ENCODE measurements at regions not wholly inside any gene's neighbourhood (a gene's known extent, or its start where the extent isn't known, plus 50 kb on each side); places are given as distances from the start of the nearest gene placed in this dataset.

DNA sequence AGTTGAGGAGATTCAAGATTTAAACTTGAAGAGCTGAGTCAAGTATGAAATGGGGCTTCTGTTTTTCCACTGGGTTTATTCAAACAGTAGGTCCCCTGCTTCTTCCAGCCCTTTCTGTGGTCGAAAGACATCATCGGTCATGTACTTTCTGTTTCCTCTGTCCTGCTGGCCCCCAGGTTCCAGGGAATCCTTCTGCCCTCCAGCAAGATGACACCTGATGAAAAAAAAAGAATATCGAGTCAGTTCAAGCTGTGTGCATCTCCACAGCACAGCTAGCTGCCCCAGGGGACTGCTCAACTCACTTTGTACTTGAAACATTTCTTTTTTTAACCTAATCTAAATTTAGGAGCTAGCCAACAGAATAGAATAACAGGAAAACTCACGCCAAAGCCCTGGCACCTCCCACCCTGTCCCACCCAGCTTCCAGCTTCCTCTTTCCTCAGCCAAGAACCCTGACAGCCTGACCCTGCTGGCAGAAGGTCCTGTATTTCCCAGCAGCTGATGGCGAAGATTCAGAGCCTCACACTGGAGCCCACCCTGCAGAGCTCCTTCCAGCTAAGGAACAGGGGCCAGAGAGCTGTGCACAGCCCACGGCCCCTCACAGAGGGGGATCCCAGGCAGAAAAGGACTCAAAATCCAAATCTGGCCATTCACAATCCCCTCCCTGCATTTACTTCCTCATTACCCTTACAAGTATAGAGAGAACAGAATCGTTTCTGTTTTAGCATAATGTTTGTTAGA, 176.5 kb downstream of the PSMG1 start:
- TF ChIP-seq, protein P1, sequence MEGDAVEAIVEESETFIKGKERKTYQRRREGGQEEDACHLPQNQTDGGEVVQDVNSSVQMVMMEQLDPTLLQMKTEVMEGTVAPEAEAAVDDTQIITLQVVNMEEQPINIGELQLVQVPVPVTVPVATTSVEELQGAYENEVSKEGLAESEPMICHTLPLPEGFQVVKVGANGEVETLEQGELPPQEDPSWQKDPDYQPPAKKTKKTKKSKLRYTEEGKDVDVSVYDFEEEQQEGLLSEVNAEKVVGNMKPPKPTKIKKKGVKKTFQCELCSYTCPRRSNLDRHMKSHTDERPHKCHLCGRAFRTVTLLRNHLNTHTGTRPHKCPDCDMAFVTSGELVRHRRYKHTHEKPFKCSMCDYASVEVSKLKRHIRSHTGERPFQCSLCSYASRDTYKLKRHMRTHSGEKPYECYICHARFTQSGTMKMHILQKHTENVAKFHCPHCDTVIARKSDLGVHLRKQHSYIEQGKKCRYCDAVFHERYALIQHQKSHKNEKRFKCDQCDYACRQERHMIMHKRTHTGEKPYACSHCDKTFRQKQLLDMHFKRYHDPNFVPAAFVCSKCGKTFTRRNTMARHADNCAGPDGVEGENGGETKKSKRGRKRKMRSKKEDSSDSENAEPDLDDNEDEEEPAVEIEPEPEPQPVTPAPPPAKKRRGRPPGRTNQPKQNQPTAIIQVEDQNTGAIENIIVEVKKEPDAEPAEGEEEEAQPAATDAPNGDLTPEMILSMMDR (IDR thresholded peaks at IDR 0.05; ENCODE audit: extremely low read depth in 1 of 2, insufficient read depth in 1 of 2, low read depth in 1 of 2, low read length in 2 of 2), result no peak
- TF ChIP-seq POLR2A (IDR thresholded peaks at IDR 0.05; ENCODE audit: low read depth, low read length) (no peak), JUN (IDR thresholded peaks at IDR 0.05; ENCODE audit: borderline replicate concordance, insufficient read depth, insufficient read length, low read depth) (no peak), POLR2AphosphoS5 (IDR thresholded peaks at IDR 0.05; ENCODE audit: insufficient read depth, low read depth, low read length) (no peak)

All from endothelial cell of umbilical vein (primary cell).